ENCODE measurements at regions not wholly inside any gene's neighbourhood (a gene's known extent, or its start where the extent isn't known, plus 50 kb on each side); places are given as distances from the start of the nearest gene placed in this dataset.

DNA sequence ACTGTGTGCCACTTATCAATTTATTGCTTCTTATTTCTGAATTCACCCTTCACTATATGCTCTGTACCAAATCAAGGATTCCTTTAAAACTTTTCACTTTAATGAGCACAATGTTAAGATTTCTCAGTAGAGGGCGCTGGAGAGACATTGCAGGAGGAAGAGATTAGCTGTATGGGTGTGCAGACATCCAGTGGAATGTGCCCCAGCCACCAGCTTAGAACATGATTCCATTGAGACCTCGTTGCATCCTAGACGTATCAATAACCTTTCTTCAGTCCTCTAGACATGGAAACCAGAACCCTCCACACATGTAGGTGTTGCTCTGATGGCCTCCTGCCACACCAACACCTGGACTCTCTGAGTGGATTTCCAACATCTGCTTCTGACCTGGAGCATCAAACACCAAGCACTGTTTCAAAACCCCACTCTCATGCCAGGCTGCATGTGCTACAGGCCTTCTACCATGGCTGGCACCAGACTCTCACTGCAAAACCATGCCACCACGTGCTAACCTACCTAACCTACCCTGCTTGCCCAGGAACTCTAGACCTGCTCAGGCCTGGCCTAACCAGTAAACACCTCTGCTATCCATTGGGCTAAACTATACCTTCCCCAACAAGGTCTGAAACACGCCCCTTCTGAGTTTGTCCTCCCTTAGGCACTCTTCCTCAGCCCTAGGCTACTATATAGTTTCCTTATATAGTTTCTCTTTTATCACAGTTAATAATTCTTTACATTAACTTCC, 633.2 kb upstream of the PKDCC start:
- peak; percentile 13 for DNase-seq

GRCh38 chr2:41417511-41417910, 630.3 kb upstream of the PKDCC start:
- DNase-seq, result no peak

GRCh38 chr2:41420219-41420618, 627.6 kb upstream of the PKDCC start:
- DNase-seq, result no peak

DNA sequence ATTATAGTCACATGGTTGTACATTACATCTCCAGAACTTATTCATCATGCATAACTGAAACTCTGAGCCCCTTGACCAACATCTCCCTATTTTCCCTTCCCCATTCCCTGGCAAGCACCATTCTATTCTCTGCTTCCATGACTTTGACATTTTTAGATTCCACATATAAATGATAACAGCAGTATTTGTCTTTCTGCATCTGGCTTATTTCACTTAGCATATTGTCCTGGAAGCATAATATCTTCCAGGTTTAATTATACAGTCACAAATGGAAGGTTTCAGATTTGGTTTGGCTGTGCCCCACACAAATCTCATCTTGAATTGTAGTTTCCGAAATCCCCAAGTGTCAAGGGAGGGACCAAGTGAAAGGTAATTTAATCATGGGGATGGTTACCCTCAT, 626.9 kb upstream of the PKDCC start:
- no peak for DNase-seq

DNA sequence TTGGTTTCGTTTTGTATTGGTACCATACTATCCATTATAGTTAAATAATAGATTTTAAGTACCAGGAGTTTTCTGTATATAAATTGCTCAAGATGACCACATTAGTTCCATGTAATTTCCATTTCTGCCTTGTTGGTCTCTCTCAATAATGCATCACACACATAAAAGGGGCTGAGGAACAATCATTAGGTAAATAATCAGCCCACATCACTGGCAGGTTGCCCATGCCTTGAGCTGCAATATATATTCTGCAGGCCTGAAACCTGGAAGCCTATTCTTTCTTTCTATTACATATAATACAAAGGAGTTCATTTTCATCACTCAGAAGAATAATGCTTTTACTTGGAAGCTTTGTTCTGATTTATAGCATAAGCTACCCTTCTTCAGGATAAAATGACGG, 616.1 kb upstream of the PKDCC start:
- DNase-seq, result no peak

DNA sequence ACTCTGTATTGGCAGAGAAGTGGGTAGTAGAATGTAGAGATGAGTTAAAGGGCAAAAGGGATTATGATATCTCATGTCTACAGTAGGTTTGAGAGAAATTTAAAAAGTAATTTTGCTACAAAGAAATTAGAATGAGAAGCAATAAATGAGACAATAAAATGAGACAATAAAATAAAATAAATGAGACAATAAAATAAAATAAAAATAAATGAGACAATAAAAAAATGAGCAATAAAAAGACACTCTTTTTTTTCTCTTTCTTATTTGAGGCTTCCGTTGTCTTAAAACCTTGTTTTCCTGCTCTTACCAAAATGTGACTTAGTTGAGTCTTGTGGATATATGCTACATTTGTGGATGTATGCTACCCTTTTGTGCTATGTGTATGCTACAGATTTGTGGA, 615.4 kb upstream of the PKDCC start:
- DNase-seq, result no peak

GRCh38 chr2:41434991-41435390, 612.8 kb upstream of the PKDCC start:
- no peak for DNase-seq

GRCh38 chr2:41441958-41442357, 605.9 kb upstream of the PKDCC start:
- DNase-seq, result no peak

- no peak for DNase-seq
These were observed 602.0 kb upstream of the PKDCC start for GRCh38 chr2:41445865-41446264.

DNA sequence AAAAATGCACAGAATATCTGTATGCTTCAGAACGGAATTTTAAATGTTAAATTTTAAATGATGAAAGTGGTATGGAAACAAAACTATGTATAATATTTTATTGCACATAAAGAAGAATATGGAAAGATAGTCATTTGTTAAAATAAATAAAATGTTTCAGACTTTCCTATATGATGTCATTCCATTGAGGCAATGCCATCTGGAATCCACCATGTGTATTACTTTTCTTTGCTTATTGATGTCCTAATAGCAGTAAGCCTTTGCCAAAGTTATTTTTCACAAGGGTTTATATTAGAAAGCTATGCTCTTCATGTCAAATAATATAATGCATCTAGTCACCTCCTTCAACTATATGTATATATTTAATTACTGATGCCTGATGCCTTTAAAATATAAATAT, 601.6 kb upstream of the PKDCC start:
- no peak for DNase-seq

DNA sequence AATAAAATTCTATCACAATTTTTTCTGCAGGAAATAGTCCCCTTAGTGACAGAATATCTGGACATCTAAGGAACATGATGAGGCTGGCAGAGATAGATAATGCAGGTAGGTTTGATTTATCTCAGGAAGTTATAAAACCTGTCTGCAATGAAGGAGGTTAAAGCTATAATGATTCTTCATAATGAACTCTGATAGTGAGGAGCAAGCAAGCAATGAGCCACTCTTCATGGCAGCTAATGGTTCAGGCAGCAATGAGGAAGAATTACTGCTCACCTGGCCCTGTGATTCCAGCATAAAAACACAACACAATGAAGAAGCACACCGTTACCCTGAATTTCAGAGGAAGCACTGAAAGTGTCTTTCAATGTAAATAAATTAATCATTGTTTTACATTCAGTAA, 599.6 kb upstream of the PKDCC start:
- no peak for DNase-seq

DNA sequence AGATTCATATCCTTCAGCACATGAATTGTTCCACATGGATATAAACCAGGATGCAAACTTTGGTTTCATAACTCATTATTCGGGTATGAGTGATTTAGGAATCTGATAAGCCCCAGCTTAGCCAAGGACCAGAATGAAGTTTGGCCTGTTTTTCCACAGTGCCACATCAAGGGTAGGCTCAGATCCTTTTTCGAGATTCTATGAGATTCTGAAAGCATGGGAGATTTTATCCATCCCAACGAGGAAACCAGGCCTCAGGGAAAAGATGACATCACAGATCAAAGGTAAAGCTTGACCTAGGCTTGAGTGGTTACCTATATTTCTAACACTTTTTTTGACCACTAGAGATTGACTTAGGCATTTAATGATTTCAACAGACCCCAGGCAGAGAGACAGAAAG, 590.8 kb upstream of the PKDCC start:
- no peak for DNase-seq

GRCh38 chr2:41460661-41461060, 587.2 kb upstream of the PKDCC start:
- no peak for DNase-seq

DNA sequence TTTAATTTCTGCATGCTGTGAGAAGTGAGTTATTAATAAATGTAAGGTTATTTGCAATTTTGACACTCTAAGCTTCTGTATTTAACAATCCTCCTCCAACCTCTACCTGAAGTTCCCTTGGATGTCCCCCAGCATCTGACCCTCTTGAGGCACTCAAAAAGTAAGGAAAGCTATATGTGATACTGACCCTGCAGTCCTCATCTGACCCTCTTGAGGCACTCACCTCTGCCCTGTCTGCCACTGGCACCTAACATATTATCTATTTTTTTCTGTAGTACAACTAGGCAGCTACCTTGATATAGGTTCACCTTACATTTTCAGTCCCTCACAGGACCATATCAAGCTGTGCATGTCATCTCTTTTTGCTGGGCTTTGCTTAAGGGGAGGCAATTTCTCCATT, 583.4 kb upstream of the PKDCC start:
- no peak for DNase-seq

DNA sequence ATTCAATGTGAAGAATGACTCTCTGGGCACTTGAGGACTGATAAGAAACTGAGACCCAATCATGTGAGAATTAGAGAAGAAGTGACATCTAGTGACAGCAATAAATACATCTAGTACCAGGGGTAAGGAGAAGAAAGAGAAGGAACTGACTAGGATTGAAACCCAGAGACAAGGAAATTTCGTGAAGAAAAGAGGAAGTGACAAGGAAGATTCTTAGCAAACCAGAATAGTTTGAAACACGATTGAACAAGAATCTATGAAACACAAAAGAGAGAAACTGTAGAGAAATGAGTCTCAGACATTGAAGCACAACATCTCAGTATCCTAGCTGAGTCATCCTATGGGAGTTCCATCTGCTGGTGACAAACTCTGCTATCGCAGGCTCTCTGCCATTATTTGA, 571.9 kb upstream of the PKDCC start:
- no peak for DNase-seq

DNA sequence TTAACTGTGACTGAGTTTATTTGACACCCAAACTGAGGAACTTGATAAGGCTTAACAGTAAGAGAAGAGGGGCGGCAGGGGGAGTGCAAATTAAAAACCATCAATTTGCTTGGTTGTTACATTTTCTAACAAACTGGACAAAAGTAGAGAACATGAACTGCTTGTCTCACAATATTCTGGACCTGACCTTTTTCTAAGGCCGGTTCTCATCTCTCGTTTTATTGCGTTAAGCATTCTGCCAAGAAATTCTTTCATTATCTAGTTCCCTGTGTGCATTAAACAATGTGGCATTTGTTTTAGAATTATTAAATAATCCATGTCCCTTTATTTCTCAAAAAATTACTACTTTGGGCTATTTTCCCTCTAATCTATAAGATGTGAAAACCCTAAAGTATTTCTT, 565.2 kb upstream of the PKDCC start:
- DNase-seq, result no peak

DNA sequence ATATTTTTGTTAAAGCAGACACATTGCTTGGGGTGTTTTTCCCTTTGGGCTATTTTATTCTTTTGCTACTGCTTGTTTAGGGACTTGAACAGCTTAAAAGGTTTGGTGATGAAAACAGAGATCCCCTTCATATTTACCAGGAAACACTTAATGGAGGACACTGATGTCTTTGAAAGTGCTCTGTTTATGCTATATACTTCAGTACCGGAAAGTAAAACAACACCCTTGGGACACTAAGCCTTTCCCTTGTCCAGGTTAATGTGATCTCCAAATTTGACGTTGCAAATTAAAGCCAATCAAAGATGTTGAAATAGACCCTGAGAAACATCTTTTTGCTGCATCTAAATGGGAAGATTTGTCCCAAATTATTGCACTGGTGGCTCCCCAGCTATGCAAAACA, 564.6 kb upstream of the PKDCC start:
- no peak for DNase-seq

DNA sequence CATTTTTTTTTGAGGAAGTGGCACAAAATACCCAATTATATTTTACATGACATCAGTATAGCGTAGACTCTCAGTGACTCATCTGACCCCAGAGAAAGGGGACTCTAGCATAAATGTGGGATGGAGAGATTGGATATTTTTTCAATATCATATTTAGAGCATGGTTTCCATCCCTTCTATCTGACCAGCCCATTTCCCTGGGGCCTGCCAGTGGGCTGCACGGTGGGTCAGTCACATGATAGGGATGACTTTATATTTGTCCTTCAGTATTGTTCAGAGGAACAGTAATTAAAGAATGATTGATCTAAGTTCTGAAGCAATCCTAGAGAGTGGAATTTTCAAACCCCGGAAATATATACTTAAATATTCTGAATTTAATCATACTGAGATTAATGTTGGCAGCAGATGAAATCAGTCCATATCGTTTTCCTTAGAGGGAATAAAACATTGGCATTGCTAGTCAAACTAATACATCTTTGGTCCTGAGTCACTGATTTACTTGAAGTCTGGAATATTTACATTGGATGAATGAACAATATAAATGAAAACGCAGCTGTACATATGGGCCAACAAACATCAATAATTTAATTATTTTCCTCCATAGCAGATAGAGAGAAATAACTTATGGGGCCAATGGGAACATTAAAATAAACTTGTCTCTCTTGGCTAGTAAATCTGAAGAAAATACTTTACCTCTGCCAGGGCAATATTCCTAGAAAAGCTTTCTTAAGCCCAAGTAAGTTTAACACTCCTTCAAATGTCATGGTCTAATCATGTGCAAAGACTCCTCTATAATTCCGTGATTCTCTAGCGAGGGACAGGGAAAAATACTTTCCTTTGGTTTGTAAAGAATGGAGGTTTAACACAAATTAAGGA, 563.6 kb upstream of the PKDCC start:
- no peak for DNase-seq

DNA sequence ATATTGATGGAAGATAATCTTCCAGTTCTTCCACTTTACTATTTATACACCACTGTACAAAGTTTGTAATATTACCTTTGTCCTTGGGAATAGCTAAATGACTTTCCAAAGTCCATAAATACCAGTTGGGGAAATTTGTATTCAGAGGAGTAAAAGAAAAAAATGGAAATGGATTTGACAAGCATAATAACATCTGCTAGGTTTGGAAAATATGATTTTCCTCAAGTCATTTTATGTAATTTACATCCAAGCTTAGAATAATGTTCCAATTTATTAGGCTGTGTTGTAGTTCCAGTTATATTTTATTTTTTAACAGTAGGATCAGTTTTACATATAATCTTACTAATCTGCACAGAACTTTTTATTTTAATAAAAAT, 563.0 kb upstream of the PKDCC start:
- no peak for DNase-seq

GRCh38 chr2:41486948-41487347, 560.9 kb upstream of the PKDCC start:
- DNase-seq, result no peak

DNA sequence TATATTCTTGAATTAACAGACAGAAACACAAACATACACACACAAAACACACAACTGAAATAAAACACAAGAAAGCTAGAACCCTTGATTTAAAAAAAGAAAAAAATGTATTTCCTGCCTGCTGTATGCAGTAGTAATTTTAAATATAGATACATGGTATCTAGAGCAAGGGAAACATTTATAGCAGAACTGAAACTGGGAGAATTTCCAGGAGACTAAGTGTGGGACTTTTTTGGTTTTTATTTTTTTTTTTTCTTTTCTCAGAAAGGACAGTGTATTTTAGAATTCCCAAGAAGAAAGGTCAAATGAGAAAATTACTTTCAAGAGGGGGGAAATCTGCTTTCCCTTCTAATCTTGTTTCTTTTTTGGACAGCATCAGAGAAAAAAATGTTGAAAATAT, 558.9 kb upstream of the PKDCC start:
- DNase-seq, result no peak

GRCh38 chr2:41489638-41490037, 558.2 kb upstream of the PKDCC start:
- DNase-seq, result no peak

DNA sequence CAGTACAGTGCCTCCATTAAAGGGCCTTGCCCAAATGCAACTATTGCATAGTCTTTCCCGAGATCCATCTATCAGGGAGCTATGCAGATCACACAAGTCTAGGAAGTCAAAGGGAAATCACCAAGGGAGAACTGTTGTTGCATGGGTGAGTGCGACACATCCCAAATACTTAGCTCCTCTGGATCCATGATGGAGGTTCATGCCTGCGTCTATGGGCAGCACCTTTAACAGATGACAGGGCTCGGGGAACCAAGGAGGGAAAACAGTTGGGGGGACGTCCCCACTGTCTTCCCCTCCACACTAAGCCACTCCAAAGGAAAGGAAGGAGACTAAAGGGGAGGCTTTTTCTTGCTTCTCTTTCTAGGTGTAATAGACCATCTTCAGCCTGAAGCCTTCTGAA, 552.8 kb upstream of the PKDCC start:
- DNase-seq, result no peak

GRCh38 chr2:41496908-41497307, 550.9 kb upstream of the PKDCC start:
- no peak for DNase-seq

DNA sequence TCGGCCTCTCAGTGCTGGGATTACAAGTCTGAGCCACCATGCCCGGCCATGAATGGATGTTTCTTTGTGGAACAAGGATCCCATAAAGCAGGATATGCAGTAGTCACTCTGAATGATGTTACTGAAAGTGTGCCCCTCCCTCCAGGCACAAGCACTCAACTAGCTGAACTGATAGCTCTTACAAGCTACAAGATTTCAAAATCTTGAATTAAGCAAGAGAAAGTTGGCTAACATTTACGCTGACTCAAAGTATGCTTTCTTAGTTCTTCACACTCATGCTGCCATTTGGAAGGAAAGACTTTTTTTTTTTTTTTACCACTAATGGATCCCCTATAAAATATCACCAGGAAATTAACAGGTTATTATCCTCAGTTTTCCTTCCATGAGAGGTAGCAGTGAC, 549.0 kb upstream of the PKDCC start:
- no peak for DNase-seq

All from CD4-positive, alpha-beta T cell treated with Interleukin-10 for 1 hour (primary cell).